GM23338 (cell line): ENCODE measurements at regions not wholly inside any gene's neighbourhood (a gene's known extent, or its start where the extent isn't known, plus 50 kb on each side); places are given as distances from the start of the nearest gene placed in this dataset.

Experiments used
- CREB1 ChIP-seq: fragments of 250-450 bp; sonication (Bioruptor Pico); IDR thresholded peaks from 2 replicates; pipeline ENCODE4 v1.5.0; 2020; ENCODE audit warnings: low read depth, mild to moderate bottlenecking, moderate library complexity
- CTCF ChIP-seq, 2 experiments: fragments of 200-600 bp in 1 of 2; sonication (generic) in 1 of 2; conservative IDR thresholded peaks; 2 replicates each; pipeline versions ENCODE4 v1.5.1 to v1.6.1; 2016 to 2017; ENCODE audit warnings: antibody characterized with exemption in 2 of 2, low read depth in 2 of 2, mild to moderate bottlenecking in 2 of 2, moderate library complexity in 1 of 2
- ETS1 ChIP-seq: IDR thresholded peaks from 2 replicates; pipeline ENCODE4 v1.6.1; 2016; ENCODE audit warnings: antibody characterized with exemption
- EZH2 ChIP-seq: fragments of 200-600 bp; sonication (generic); IDR thresholded peaks from one replicate; pipeline ENCODE4 v1.8.0; 2017; ENCODE audit warnings: antibody characterized with exemption, mild to moderate bottlenecking, low read depth; ENCODE audit not compliant: unreplicated experiment
- EZH2phosphoT487 ChIP-seq: fragments of 200-600 bp; sonication (generic); IDR thresholded peaks from one replicate; pipeline ENCODE4 v1.8.1; 2018; ENCODE audit warnings: antibody characterized with exemption; ENCODE audit not compliant: unreplicated experiment
- JUNB ChIP-seq: IDR thresholded peaks from one replicate; pipeline ENCODE4 v1.6.1; 2016; ENCODE audit warnings: antibody characterized with exemption; ENCODE audit not compliant: unreplicated experiment
- NANOG ChIP-seq: IDR thresholded peaks from 2 replicates; pipeline ENCODE4 v1.6.1; 2016; ENCODE audit warnings: antibody characterized with exemption, borderline replicate concordance
- POLR2AphosphoS5 ChIP-seq: IDR thresholded peaks from 2 replicates; pipeline ENCODE4 v1.6.1; 2016; ENCODE audit warnings: antibody characterized with exemption, low read depth
- REST ChIP-seq: IDR thresholded peaks from one replicate; pipeline ENCODE4 v1.6.1; 2018; ENCODE audit warnings: antibody characterized with exemption; ENCODE audit not compliant: unreplicated experiment
- ZNF114 ChIP-seq: fragments of 250-450 bp; sonication (Bioruptor Pico); IDR thresholded peaks from 2 replicates; pipeline ENCODE4 v1.5.0; 2020; ENCODE audit warnings: mild to moderate bottlenecking, moderate library complexity

GRCh38 chr3:177318559-177318958 is 121.3 kb upstream of the TBL1XR1 start:
- TF ChIP-seq CTCF (conservative IDR thresholded peaks at IDR 0.05; ENCODE audit: low read depth in 2 of 2) (no peak), REST (no peak), EZH2phosphoT487 (no peak), POLR2AphosphoS5 (no peak), EZH2 (no peak), ZNF114 (CRISPR knock-in tag) (no peak), CREB1 (CRISPR knock-in tag) (no peak), JUNB (no peak), NANOG (no peak), ETS1 (no peak)
